Left ventricle myocardium inferior (tissue), 1 donor: ENCODE measurements at regions not wholly inside any gene's neighbourhood (a gene's known extent, or its start where the extent isn't known, plus 50 kb on each side); places are given as distances from the start of the nearest gene placed in this dataset.

ENCODE experiments used
- DNase-seq: peaks from one replicate; pipeline ENCODE4 v3.0.0-alpha.2; 2020
- H3K27ac ChIP-seq: fragments of 200-600 bp; replicated peaks from 2 replicates; pipeline ENCODE4 v1.8.0; 2021
- H3K27me3 ChIP-seq: fragments of 200-600 bp; 2 replicates; pipeline ENCODE4 v1.8.0; 2021; ENCODE audit warnings: low read depth
- H3K36me3 ChIP-seq: fragments of 200-600 bp; 2 replicates; pipeline ENCODE4 v1.8.0; 2021
- H3K4me1 ChIP-seq: fragments of 200-600 bp; 2 replicates; pipeline ENCODE4 v1.8.0; 2021
- H3K4me3 ChIP-seq: fragments of 200-600 bp; 2 replicates; pipeline ENCODE4 v1.8.0; 2021; ENCODE audit warnings: mild to moderate bottlenecking, moderate library complexity
- H3K9me3 ChIP-seq: fragments of 200-600 bp; replicated peaks from 2 replicates; pipeline ENCODE4 v1.8.0; 2021
- intact Hi-C: fragments of 100-400 bp; cut with micrococcal nuclease; formaldehyde crosslinking; loops from one replicate; pipeline ENCODE4 v1.11.0; 2022
- TF ChIP-seq, protein P1 (sequence below): fragments of 200-600 bp; IDR thresholded peaks from 2 replicates; pipeline ENCODE4 v1.8.0; 2021; ENCODE audit warnings: antibody characterized with exemption, mild to moderate bottlenecking, borderline replicate concordance
- donor health status: DM: no; HTN: yes; CAD: no; lungs with severe emphysema.

DNA sequence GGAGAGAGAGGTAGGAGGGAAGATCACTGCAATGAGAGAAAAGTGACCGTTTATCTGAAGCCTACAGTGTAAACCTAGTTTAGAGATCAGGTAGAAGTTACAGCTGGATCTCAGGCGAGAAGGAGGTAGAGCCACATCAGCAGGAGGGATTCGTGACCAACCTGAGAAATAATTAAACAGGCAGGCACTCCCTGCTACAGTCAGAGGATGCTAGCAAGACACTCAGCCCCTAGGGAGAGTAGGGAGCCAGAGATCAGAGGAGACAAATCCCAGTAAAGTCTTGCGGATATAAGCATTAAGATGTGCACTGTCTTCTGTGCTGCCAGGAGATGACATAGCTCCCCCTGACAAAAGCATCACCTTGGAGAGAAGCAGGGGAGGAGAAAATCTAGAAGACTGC lies 629.1 kb upstream of the SLC39A10 start:
- H3K4me3 ChIP-seq, result no peak overlapping the region
- H3K4me1 ChIP-seq, result no peaks in the 10 kb centered on the region
- H3K27me3 ChIP-seq, result no peaks in the 10 kb centered on the region
- no peaks in the 10 kb centered on the region for H3K36me3 ChIP-seq
- no peaks in the 10 kb centered on the region for H3K9me3 ChIP-seq
- no peak for DNase-seq
- no peak overlapping the region for H3K27ac ChIP-seq
- intact Hi-C loops, result no loop called here
- TF ChIP-seq, protein P1, sequence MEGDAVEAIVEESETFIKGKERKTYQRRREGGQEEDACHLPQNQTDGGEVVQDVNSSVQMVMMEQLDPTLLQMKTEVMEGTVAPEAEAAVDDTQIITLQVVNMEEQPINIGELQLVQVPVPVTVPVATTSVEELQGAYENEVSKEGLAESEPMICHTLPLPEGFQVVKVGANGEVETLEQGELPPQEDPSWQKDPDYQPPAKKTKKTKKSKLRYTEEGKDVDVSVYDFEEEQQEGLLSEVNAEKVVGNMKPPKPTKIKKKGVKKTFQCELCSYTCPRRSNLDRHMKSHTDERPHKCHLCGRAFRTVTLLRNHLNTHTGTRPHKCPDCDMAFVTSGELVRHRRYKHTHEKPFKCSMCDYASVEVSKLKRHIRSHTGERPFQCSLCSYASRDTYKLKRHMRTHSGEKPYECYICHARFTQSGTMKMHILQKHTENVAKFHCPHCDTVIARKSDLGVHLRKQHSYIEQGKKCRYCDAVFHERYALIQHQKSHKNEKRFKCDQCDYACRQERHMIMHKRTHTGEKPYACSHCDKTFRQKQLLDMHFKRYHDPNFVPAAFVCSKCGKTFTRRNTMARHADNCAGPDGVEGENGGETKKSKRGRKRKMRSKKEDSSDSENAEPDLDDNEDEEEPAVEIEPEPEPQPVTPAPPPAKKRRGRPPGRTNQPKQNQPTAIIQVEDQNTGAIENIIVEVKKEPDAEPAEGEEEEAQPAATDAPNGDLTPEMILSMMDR, result no peak

DNA sequence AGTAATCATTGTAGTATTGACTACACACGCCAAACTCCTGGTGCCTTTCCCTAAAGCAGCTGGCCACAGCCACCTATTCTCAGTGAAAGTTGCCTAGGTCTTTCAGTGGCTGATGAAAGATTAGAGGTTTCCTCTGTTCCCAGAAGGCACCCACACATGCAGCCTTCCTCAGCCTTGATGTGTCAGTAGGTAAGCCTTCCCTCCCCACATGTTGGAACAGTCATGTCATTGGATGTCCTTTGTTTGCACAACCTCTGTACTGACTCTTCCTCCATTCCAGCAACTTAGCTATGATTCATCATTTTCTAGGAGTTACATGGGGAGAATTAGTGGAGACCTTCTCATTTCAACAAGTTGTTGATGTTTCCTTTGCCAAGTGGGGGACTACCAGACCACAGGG lies 630.8 kb upstream of the SLC39A10 start:
- Histone ChIP-seq H3K4me1 (no peaks in the 10 kb centered on the region), H3K4me3 (no peak overlapping the region), H3K9me3 (no peaks in the 10 kb centered on the region), H3K36me3 (no peaks in the 10 kb centered on the region), H3K27ac (no peak overlapping the region), H3K27me3 (no peaks in the 10 kb centered on the region)
- intact Hi-C loops, result no loop called here
- TF ChIP-seq, protein P1, result no peak
- DNase-seq, result no peak

DNA sequence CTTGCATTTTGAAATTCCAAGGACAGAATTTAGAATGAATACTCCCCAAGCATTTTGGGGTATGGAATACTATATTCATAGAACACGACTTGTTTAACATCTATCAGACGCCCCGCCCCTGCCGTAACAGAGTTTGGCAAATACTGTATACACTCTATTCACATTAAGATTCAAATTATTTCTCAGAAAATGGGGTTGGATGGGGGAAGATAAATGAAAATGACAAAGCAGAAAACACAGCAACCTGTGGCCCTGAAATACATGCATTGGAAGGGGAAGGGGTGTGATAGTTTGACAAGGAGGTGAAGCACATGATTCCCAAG lies 634.6 kb upstream of the SLC39A10 start:
- H3K27me3 ChIP-seq, result no peaks in the 10 kb centered on the region
- H3K9me3 ChIP-seq, result no peaks in the 10 kb centered on the region
- no peaks in the 10 kb centered on the region for H3K36me3 ChIP-seq
- H3K27ac ChIP-seq, result no peak overlapping the region
- H3K4me3 ChIP-seq, result no peak overlapping the region
- intact Hi-C loops, result no loop called here
- H3K4me1 ChIP-seq, result no peaks in the 10 kb centered on the region
- TF ChIP-seq, protein P1, result no peak
- DNase-seq, result no peak

- H3K27ac ChIP-seq, result no peak overlapping the region
- intact Hi-C loops, result no loop called here
- H3K4me3 ChIP-seq, result no peak overlapping the region
- DNase-seq, result no peak
- H3K36me3 ChIP-seq, result no peaks in the 10 kb centered on the region
- no peaks in the 10 kb centered on the region for H3K4me1 ChIP-seq
- no peaks in the 10 kb centered on the region for H3K27me3 ChIP-seq
- H3K9me3 ChIP-seq, result no peaks in the 10 kb centered on the region
- TF ChIP-seq, protein P1, result no peak
These were observed 635.1 kb upstream of the SLC39A10 start for GRCh38 chr2:195021711-195022507.

DNA sequence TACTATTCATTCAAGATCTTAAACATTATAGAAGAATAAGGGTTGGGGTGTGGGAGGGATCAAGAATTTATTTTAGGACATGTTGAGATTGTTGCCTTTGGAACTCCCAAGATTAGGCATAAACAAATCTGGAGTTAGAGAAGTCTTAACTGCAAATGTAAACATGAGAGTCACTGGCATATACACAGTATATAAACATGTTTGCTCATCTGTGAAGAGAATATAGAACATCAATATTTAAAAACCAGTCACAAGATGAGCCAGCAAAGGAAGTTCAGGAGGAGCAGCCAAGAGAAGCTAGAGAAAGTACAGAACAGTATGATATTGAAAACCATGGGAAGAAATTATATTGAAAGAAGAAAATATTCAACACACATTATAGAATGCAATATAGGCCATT lies 638.6 kb upstream of the SLC39A10 start:
- no peak for DNase-seq
- TF ChIP-seq, protein P1, result no peak
- intact Hi-C loops, result no loop called here
- H3K27me3 ChIP-seq, result no peaks in the 10 kb centered on the region
- H3K4me3 ChIP-seq, result no peak overlapping the region
- H3K4me1 ChIP-seq, result no peaks in the 10 kb centered on the region
- H3K9me3 ChIP-seq, result no peaks in the 10 kb centered on the region
- no peak overlapping the region for H3K27ac ChIP-seq
- H3K36me3 ChIP-seq, result no peaks in the 10 kb centered on the region

- Histone ChIP-seq H3K36me3 (no peaks in the 10 kb centered on the region), H3K27ac (no peak overlapping the region), H3K4me1 (no peaks in the 10 kb centered on the region), H3K9me3 (no peaks in the 10 kb centered on the region), H3K4me3 (no peak overlapping the region), H3K27me3 (no peaks in the 10 kb centered on the region)
- intact Hi-C loops, result no loop called here
- TF ChIP-seq, protein P1, result no peak
- DNase-seq, result no peak
These were observed 639.1 kb upstream of the SLC39A10 start for GRCh38 chr2:195017890-195018289.
